ENCODE measurements at regions not wholly inside any gene's neighbourhood (a gene's known extent, or its start where the extent isn't known, plus 50 kb on each side); places are given as distances from the start of the nearest gene placed in this dataset.

- TF ChIP-seq, protein P1, sequence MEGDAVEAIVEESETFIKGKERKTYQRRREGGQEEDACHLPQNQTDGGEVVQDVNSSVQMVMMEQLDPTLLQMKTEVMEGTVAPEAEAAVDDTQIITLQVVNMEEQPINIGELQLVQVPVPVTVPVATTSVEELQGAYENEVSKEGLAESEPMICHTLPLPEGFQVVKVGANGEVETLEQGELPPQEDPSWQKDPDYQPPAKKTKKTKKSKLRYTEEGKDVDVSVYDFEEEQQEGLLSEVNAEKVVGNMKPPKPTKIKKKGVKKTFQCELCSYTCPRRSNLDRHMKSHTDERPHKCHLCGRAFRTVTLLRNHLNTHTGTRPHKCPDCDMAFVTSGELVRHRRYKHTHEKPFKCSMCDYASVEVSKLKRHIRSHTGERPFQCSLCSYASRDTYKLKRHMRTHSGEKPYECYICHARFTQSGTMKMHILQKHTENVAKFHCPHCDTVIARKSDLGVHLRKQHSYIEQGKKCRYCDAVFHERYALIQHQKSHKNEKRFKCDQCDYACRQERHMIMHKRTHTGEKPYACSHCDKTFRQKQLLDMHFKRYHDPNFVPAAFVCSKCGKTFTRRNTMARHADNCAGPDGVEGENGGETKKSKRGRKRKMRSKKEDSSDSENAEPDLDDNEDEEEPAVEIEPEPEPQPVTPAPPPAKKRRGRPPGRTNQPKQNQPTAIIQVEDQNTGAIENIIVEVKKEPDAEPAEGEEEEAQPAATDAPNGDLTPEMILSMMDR (IDR thresholded peaks at IDR 0.05) = no peak
- TF ChIP-seq POLR2A (IDR thresholded peaks at IDR 0.05) (no peak), POLR2AphosphoS5 (IDR thresholded peaks at IDR 0.05) (no peak)
Measured at GRCh38 chr10:62648921-62649320, 155.6 kb upstream of the ADO start.
